SHP77 treated with DMSO at 0.1 percent for 48 hours (cell line): ENCODE measurements at regions not wholly inside any gene's neighbourhood (a gene's known extent, or its start where the extent isn't known, plus 50 kb on each side); places are given as distances from the start of the nearest gene placed in this dataset.

Experiments
- DNase-seq: peaks from one replicate; lab custom pipeline; 2025; lab: John Stamatoyannopoulos, UW

DNA sequence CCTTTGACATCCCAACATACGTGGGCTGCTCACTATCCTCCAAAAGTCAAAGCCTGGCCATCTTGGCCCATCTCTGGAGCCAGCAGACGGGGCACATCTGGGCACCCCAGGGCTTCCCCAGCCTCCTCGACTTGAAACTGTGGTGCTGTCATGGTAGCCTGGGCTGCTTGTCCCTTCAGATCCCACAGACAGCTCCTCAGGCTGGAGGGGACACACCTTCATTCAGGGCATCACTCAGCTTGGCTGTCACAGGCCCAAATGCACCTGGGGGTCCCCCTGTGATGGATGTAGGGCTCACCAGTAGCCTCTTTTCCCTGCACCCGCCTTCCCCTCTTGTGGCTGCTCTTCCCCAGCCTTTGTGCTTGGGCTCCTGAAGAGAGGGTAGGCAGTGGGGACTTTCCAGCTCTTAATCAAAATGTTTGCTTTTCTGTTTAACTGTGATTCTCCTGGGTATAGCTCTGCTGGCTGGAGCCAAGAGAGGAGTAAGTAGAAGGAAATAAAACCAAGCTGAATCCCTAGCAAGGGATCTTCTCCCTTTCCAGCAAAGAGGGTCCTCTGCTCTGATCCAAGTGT is 92.3 kb downstream of the GYPC start:
- DNase-seq: no peak

DNA sequence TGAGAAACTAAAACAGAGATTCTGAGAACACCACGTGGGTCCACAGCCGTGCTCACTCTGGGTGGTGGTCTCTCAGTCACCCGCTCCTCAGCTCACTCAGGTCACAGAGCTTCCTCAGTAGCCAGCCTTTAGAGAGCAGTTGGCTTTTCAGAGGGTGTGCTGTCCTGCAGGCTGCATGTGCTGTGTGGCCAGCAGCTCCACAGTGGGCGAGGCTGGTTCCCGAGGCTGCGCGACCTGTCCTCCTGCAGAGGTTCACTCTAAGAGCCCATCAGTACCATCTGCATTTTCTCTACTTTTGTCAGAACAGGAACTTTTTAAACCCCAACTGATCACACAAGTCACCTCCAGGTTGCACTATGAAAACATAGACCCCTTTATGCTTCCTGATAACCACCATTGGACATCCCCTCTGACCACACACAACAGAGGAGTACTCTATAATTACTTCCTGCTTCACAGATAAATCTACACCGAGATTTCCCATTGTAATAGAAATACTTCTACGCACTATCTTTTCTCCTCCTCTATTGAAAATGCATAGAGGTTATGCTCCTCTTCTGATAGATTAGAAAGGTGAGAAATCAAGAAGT is 93.1 kb downstream of the GYPC start:
- DNase-seq: no peak

- no peak for DNase-seq
These were observed 93.6 kb downstream of the GYPC start for GRCh38 chr2:126749537-126749936.

DNA sequence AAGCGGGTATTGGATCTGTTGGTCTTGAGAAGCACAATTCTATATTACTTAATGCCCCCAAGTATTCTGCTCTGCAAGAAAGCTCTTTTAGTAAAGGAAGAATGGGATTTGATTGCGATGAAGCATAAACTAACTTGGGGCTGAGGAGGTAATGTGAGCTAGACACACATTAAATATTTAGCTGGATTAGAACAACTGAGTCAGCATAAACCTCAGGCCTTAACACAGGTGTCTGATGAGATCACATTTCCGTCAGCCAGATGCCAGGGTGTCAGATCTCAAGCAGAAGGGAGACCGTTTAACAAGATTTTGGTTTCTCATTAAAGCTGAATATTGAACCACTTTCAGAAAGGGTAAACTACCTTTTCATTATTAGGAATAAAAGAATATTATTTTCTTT is 94.5 kb downstream of the GYPC start:
- no peak for DNase-seq

GRCh38 chr2:126751477-126751876 is 95.5 kb downstream of the GYPC start:
- DNase-seq: no peak

DNA sequence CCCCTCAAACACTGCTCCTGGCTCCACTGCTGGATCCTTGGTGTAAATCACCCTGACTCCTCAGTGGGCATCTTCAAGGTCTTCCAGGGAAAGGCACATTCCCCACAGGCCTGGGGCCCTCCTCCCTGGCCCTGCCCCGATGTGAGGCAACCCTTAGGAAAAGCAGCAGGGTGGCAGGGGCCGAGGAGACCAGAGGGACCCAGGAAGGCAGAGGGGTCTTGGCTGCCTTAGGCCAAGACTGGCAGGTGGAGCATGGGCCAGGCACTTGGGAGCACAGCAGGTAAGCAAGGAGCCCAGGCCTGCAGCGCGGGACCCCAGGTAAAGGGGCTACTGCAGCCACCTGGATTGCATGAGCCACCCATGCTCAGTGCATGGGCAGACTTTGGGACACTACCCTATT is 96.9 kb downstream of the GYPC start:
- DNase-seq: no peak

DNA sequence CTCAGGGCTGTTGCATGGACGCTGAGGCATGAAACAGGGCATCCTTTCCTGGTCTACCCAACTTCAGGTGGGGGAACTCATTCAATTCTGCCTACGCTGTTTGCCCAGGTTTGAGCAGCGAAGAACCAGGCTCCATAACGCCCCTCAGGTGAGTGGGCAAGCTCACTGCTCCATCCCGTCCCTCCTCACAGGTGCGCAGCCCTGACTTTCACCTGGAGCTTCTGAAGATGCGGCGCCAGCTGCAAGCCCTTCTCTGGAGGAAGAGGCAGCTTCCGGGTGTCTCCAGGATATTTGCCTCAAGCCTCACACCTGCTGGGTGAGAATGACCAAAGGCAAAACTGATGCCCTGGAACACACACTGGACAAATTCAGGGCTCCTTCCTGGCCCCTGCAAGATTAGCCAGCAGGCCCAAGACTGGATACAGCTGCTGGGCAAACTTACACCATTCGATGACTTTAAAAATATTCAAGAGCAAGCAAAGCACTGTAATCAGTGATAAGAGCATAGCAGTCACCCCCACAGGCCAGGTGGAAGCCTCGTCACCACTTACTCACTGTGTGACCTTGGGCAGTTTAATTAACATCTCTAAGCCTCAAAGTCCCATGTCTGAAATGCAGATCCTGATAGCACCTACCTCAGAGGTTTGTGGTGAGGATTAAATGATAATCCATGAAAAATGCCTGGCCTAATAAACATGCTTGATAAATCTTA is 97.7 kb downstream of the GYPC start:
- DNase-seq: no peak

- no peak for DNase-seq
These were observed 98.5 kb downstream of the GYPC start for GRCh38 chr2:126754240-126755004.

DNA sequence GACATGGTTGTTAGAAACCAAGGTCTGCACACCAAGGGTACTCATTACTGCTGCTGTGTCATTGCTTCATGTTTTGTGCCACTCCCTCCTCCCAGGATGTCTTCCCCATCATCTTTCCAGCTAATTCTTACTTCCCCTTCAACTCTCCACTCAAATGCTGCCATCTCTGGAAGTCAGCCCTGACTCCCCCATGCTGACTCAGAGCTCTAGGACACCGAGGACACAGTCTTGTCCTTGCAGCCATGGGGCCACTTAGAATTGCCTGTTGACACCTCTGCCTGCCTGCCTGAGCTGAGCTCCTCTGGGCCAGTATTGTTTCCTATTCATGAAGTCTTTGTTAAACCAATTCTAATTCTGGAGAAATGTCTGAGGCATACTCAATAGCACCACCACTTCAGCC is 100.2 kb downstream of the GYPC start:
- no peak for DNase-seq

DNA sequence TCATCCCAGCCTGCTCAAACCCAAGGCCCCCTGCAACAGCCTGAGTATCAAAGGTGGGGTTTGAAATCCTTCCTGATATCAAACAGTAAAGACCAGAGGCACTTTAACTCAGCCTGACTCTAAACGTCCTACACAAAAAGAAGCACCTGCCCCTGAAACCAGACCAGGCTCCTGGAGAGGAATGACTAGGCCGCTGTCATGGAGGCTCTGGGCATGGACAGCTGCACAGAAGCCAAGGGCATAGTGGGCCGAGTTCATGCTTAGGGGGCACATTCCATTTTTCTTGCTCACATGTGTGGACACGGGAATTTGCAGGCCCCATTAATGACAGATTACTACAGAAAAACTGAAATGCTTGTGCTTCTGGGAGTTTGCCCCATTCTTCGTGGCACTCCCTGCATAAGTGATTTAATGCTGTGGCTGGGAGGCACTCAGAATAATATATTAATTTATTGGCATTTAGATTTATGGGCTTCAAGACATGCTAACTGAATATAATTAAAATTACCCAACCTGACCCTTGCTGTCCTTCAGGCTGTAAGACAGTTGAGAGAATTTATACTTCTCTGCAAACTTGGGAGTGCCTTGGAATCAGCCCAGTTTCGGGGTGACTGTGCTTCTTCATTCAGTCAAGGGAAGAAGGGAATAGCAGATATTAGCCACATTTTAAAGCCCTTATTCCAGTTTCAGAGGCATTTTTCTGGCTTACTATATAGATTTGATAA is 105.5 kb downstream of the GYPC start:
- DNase-seq: no peak

DNA sequence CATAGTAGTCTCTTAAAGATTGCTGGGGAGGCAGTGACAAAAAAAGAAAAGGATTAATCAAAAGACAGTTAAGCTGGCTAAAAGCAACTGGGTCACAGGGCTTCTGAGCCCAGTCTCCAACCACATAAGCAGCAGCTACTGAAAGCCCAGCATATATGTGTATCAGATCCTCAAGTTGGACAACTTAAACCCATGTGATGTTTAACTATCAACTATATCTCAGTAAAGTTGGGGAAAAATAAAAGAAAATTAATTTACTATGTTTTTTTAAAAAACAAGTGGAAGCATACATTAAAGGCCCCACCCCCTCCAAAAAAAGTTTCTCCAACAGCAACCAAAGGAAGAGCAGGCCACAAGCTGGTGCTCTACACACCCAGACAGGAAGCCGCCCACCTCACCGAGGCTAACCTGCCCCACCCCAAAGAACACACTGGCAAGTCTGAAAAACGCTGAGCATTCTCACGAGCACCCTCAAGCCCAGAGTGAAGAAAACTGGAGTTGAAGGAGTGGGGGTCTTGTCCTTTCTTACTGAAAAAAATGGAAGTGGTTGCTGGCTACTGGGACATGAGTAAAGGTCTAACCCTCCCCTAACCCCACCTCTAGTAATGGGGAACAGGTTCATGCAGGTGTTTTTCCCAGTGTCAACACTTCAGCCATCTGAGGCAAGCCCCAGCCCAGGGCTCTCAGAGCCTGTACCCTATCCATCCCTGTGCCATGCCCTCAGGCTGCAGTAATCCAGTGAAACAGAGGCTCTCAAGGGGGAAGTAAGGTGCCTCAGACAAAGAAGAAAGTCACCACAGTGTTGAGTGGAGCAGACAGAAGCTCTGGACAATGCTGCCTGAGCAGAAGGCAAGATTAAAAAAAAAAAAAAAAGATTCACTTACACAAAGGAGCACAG is 106.3 kb downstream of the GYPC start:
- no peak for DNase-seq

- no peak for DNase-seq
These were observed 108.8 kb downstream of the GYPC start for GRCh38 chr2:126764686-126765265.

GRCh38 chr2:126765395-126765794 is 109.4 kb downstream of the GYPC start:
- no peak for DNase-seq

GRCh38 chr2:126766295-126766968 is 110.5 kb downstream of the GYPC start:
- no peak for DNase-seq

GRCh38 chr2:126766969-126767296 is 111.0 kb downstream of the GYPC start:
- DNase-seq: no peak

GRCh38 chr2:126769118-126769517 is 113.2 kb downstream of the GYPC start:
- DNase-seq: no peak

DNA sequence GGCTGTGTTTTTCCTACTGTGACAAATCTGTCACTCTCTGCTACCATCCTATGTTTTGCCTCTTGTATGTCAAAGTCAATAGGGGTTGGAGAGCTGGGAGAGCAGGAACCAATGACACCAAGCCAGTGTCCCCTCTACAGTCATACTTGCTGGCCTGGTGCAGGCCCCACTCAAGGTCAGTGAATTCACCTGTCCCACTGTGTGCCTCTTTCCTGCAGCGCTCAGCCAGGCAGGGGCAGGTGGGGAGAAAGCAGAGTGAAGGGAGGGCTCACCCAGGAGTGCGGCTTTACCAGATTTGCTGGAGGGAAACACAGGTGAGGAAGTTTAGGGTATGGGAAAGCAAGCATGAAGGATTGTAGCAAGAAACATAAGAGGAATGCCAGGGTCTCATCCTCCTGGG is 114.5 kb downstream of the GYPC start:
- DNase-seq: no peak

DNA sequence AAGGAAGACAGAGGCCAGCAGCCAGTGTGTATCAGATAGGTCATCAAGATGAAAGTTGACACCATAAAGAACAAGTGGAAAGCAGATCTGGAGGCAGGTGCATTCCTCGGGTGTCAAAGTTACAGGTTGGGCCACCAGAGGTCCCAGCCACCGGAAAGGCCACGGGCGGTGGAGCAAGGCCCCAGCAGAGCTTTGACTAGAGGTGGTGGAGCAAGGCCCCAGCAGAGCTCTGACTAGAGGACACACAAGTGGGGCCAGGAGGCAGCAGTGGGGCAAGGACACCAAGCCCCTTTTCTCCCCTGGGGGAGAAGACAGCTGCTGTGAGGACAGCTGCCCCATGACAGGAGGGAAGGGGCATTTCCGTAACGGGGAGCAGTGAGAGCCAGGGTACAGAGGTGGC is 115.1 kb downstream of the GYPC start:
- DNase-seq: no peak

- DNase-seq: no peak
These were observed 115.7 kb downstream of the GYPC start for GRCh38 chr2:126771501-126772195.

- DNase-seq: no peak
These were observed 118.3 kb downstream of the GYPC start for GRCh38 chr2:126774290-126774689.
